K562 (cell line): ENCODE measurements at regions not wholly inside any gene's neighbourhood (a gene's known extent, or its start where the extent isn't known, plus 50 kb on each side); places are given as distances from the start of the nearest gene placed in this dataset.

Source experiments
- ATAC-seq: fragments of 200-7000 bp; cut with Tn5 transposase; 3 replicates; pipeline ENCODE4 v1.9.1; 2020; ENCODE audit warnings: moderate library complexity
- BruUV-seq: library from RNA; stranded (reverse); fragments of 400-500 nt; replicated peaks from 2 replicates; lab custom pipeline; 2021; lab: Mats Ljungman, UMichigan
- CTCF ChIA-PET: fragments of 300-600 bp; formaldehyde crosslinking; extraction: SDS; loops from one replicate; lab custom pipeline; 2021; ENCODE audit warnings: low intra/inter-chr PET ratio; lab: Yijun Ruan, JAX
- POLR2A ChIA-PET: fragments of 300-600, 350-650 bp; sonication (Branson Sonifier 250); formaldehyde crosslinking; extraction: SDS; loops from one replicate; lab custom pipeline; 2021; ENCODE audit warnings: antibody characterized with exemption, inconsistent platforms; lab: Yijun Ruan, JAX
- DNase-seq, 4 experiments: peaks; one replicate each; pipeline versions ENCODE4 v3.0.0 to v3.0.0-alpha.2; 2011 to 2018; ENCODE audit warnings: low spot score in 3 of 4, mixed read lengths in 3 of 4; ENCODE audit errors: extremely low read depth in 1 of 4
- FAIRE-seq: peaks from 2 replicates; lab custom pipeline; 2011; peaks lifted over from hg19 to GRCh38; lab: Jason Lieb, UNC
- H2AFZ ChIP-seq: 2 replicates; pipeline ENCODE4 v1.6.0; 2011; ENCODE audit warnings: low read depth, low read length, control low read depth, inconsistent platforms
- H3K27ac ChIP-seq: fragments of 200-600 bp; 3 replicates; pipeline ENCODE4 v1.8.0; 2011; ENCODE audit warnings: low read depth, mild to moderate bottlenecking, control low read depth, inconsistent platforms, low read length, moderate library complexity, mixed read lengths; ENCODE audit errors: extremely low read depth
- H3K27me3 ChIP-seq, 2 experiments: fragments of 300-600 bp in 1 of 2; 2 replicates in 1 of 2; 3 replicates in 1 of 2; pipeline versions ENCODE4 v1.6.0 to v1.8.0; 2011; ENCODE audit warnings: inconsistent platforms in 2 of 2, low read length in 2 of 2, mild to moderate bottlenecking in 1 of 2, mixed read lengths in 1 of 2, moderate library complexity in 1 of 2; ENCODE audit not compliant: control insufficient read depth in 2 of 2, insufficient read depth in 2 of 2
- H3K36me3 ChIP-seq: fragments of 300-600 bp; 3 replicates; pipeline ENCODE4 v1.8.0; 2011; ENCODE audit warnings: mild to moderate bottlenecking, low read length, inconsistent platforms; ENCODE audit not compliant: control insufficient read depth, insufficient read depth
- H3K4me1 ChIP-seq, 2 experiments: fragments of 200-600 bp in 1 of 2; replicated peaks in 1 of 2; 2 replicates in 1 of 2; 3 replicates in 1 of 2; pipeline versions ENCODE4 v1.5.1 to v1.8.0; 2011; ENCODE audit warnings: inconsistent platforms in 2 of 2, low read length in 2 of 2, mild to moderate bottlenecking in 1 of 2, mixed read lengths in 1 of 2, moderate library complexity in 1 of 2; ENCODE audit not compliant: control insufficient read depth in 2 of 2, insufficient read depth in 2 of 2
- H3K4me2 ChIP-seq: 2 replicates; pipeline ENCODE4 v1.6.1; 2011; ENCODE audit warnings: low read length, control low read depth, inconsistent platforms, mixed read lengths; ENCODE audit not compliant: insufficient read depth
- H3K4me3 ChIP-seq: fragments of 200-600 bp; sonication (generic), shearing (Covaris generic); 2 replicates; pipeline ENCODE4 v1.5.1; 2016; ENCODE audit warnings: control low read depth, inconsistent platforms
- H3K79me2 ChIP-seq: fragments of 200-600 bp; 3 replicates; pipeline ENCODE4 v1.8.0; 2011; ENCODE audit warnings: low read length, inconsistent platforms; ENCODE audit not compliant: control insufficient read depth, insufficient read depth
- H3K9ac ChIP-seq, 2 experiments: 2 replicates each; pipeline versions ENCODE4 v1.6.0 to v1.6.1; 2011; ENCODE audit warnings: low read depth in 2 of 2, low read length in 2 of 2, control low read depth in 1 of 2, inconsistent platforms in 1 of 2, mild to moderate bottlenecking in 1 of 2, mixed read lengths in 1 of 2; ENCODE audit not compliant: insufficient read depth in 1 of 2
- H3K9me1 ChIP-seq: one replicate; pipeline ENCODE4 v1.6.0; 2011; ENCODE audit warnings: inconsistent platforms, mild to moderate bottlenecking, low read length, moderate library complexity; ENCODE audit not compliant: control insufficient read depth, insufficient read depth
- H3K9me3 ChIP-seq: replicated peaks from 2 replicates; pipeline ENCODE4 v1.5.1; 2011; ENCODE audit warnings: low read depth, low read length, inconsistent platforms; ENCODE audit not compliant: control insufficient read depth, insufficient read depth
- H4K20me1 ChIP-seq: replicated peaks from 2 replicates; pipeline ENCODE4 v1.6.1; 2011; ENCODE audit warnings: low read length, inconsistent platforms, mixed read lengths; ENCODE audit not compliant: control insufficient read depth, insufficient read depth
- ATF7 ChIP-seq: fragments of 450-650 bp; IDR thresholded peaks from 2 replicates; pipeline ENCODE4 v1.7.1; 2014; ENCODE audit warnings: mild to moderate bottlenecking, moderate library complexity
- GABPB2 ChIP-seq: fragments of 250-450 bp; sonication (Bioruptor Pico); conservative IDR thresholded peaks from 2 replicates; pipeline ENCODE4 v1.5.1; 2021; ENCODE audit warnings: mild to moderate bottlenecking
- GTF2B ChIP-seq: IDR thresholded peaks from 2 replicates; pipeline ENCODE4 v1.6.1; 2011; ENCODE audit not compliant: insufficient read length; ENCODE audit errors: extremely low read depth
- RBFOX2 ChIP-seq: fragments of 200-400 bp; formaldehyde crosslinking; IDR thresholded peaks from 2 replicates; pipeline ENCODE4 v1.6.1; 2017; ENCODE audit warnings: low read depth, mild to moderate bottlenecking, low read length, moderate library complexity
- STAT5B ChIP-seq: fragments of 250-450 bp; sonication (Bioruptor Pico); IDR thresholded peaks from 2 replicates; pipeline ENCODE4 v1.8.0; 2021; ENCODE audit warnings: mild to moderate bottlenecking, inconsistent platforms
- ZBTB11 ChIP-seq, 3 experiments: fragments of 200-800 bp in 1 of 3; fragments of 250-450 bp in 1 of 3; fragments of 450-650 bp in 1 of 3; sonication (Bioruptor Pico) in 1 of 3; sonication (Bioruptor generic) in 1 of 3; formaldehyde crosslinking in 1 of 3; IDR thresholded peaks; 2 replicates each; pipeline versions ENCODE4 v1.6.1 to v1.8.0; 2016 to 2022; ENCODE audit warnings: mild to moderate bottlenecking in 2 of 3, missing genetic modification characterization in 2 of 3, missing compliant biosample characterization in 1 of 3, moderate library complexity in 1 of 3
- WGBS: fragments of 100-300 bp; shearing (Covaris generic); methylation state at CpG from one replicate; pipeline ENCODE4 v1.1.6; 2016; ENCODE audit warnings: low coverage, mixed read lengths; ENCODE audit not compliant: insufficient coverage; ENCODE audit errors: missing lambda C conversion rate; 5-methylcytosine and 5-hydroxymethylcytosine counted together
- in situ Hi-C: fragments of 300-500 bp; cut with MboI; formaldehyde crosslinking; loops from 4 replicates; pipeline ENCODE4 v1.15.0; 2018; ENCODE audit warnings: inconsistent platforms, mixed read lengths
- intact Hi-C: fragments of 100-400 bp; cut with micrococcal nuclease; formaldehyde crosslinking; loops from 2 replicates; pipeline ENCODE4 v1.14.2; 2022
- TF ChIP-seq, protein P1 (sequence below): fragments of 450-650 bp; formaldehyde crosslinking; IDR thresholded peaks from 2 replicates; pipeline ENCODE4 v1.4.0; 2020; ENCODE audit warnings: mild to moderate bottlenecking, moderate library complexity

- Histone ChIP-seq H3K4me3 (no peak overlapping the region), H2AFZ (no peak overlapping the region), H3K4me1 (no peaks in the 10 kb centered on the region), H3K4me2 (no peak overlapping the region), H3K9ac (no peak overlapping the region), H3K9me1 (no peaks in the 10 kb centered on the region), H4K20me1 (no peaks in the 10 kb centered on the region), H3K9me3 (no peaks in the 10 kb centered on the region), H3K27me3 (no peaks in the 10 kb centered on the region), H3K79me2 (no peaks in the 10 kb centered on the region)
- FAIRE-seq (no peak), DNase-seq (no peak)
- WGBS = 2% methylated on average over 2 of the region's 2 CpGs
- ChIA-PET CTCF (no interaction called here), POLR2A (no interaction called here)
- BruUV-seq = no TSS peak
- TF ChIP-seq, protein P1, sequence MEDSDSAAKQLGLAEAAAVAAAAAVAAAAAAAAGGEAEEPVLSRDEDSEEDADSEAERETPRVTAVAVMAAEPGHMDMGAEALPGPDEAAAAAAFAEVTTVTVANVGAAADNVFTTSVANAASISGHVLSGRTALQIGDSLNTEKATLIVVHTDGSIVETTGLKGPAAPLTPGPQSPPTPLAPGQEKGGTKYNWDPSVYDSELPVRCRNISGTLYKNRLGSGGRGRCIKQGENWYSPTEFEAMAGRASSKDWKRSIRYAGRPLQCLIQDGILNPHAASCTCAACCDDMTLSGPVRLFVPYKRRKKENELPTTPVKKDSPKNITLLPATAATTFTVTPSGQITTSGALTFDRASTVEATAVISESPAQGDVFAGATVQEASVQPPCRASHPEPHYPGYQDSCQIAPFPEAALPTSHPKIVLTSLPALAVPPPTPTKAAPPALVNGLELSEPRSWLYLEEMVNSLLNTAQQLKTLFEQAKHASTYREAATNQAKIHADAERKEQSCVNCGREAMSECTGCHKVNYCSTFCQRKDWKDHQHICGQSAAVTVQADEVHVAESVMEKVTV = no peak
- no peak for TF ChIP-seq ATF7
- no peak for TF ChIP-seq ZBTB11 (CRISPR knock-in tag; IDR thresholded peaks at IDR 0.05)
- TF ChIP-seq STAT5B (CRISPR knock-in tag) = no peak
- no peak for TF ChIP-seq GABPB2 (CRISPR knock-in tag)
- no peak for TF ChIP-seq RBFOX2
- TF ChIP-seq GTF2B = no peak
- TF ChIP-seq, all 486 proteins: peak for 0
- no peaks in the 10 kb centered on the region for H3K36me3 ChIP-seq
- H3K27ac ChIP-seq = no peak overlapping the region
- intact Hi-C loops = no loop called here
- in situ Hi-C loops = no loop called here
- ATAC-seq = no peak
These were observed 57.7 kb upstream of the NUF2 start for GRCh38 chr1:163263818-163264655.
